Upper lobe of right lung (tissue), 1 donor: ENCODE measurements at regions not wholly inside any gene's neighbourhood (a gene's known extent, or its start where the extent isn't known, plus 50 kb on each side); places are given as distances from the start of the nearest gene placed in this dataset.

Source experiments
- ATAC-seq: fragments of 200-7000 bp; cut with Tn5 transposase; one replicate; pipeline ENCODE4 v1.9.1; 2020; ENCODE audit warnings: mild to moderate bottlenecking, moderate library complexity
- DNase-seq: peaks from one replicate; pipeline ENCODE4 v3.0.0-alpha.2; 2020
- H3K27ac ChIP-seq: fragments of 200-600 bp; one replicate; pipeline ENCODE4 v1.8.0; 2022
- H3K27me3 ChIP-seq: fragments of 200-600 bp; one replicate; pipeline ENCODE4 v1.8.0; 2022; ENCODE audit warnings: mild to moderate bottlenecking
- H3K36me3 ChIP-seq: fragments of 200-600 bp; one replicate; pipeline ENCODE4 v1.8.0; 2022
- H3K4me1 ChIP-seq: fragments of 200-600 bp; one replicate; pipeline ENCODE4 v1.8.0; 2022
- H3K4me3 ChIP-seq: fragments of 200-600 bp; one replicate; pipeline ENCODE4 v1.8.0; 2022; ENCODE audit warnings: mild to moderate bottlenecking
- H3K9me3 ChIP-seq: fragments of 200-600 bp; one replicate; pipeline ENCODE4 v1.8.0; 2022
- intact Hi-C: fragments of 100-400 bp; cut with DNase I; formaldehyde crosslinking; loops from one replicate; pipeline ENCODE4 v1.11.0; 2022
- TF ChIP-seq, protein P1 (sequence below): fragments of 200-600 bp; IDR thresholded peaks from one replicate; pipeline ENCODE4 v1.8.0; 2022; ENCODE audit warnings: antibody characterized with exemption
- donor health status: DM: no; HTN: yes; CAD: no; lungs with severe emphysema.

DNA sequence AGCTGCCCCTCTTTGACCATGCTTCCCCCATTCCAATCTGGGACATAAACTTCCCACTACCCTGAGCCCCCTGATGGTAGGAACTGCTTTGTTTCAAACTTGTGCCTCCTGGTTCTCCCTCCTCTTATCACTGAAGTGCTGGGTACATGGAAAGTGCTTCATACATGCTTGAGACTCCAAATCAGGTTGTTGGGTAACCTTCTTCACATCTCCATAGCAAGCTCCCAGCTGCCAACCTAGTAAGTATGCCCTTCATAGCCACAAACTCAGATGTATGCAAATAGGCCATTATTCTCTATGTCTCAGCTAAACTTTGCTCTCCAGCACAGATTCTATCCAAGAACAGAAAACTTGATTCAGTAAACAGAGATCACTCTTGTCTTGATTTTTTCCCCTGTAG, 310.6 kb upstream of the IRX3 start:
- intact Hi-C loops = no loop called here
- Histone ChIP-seq H3K27me3 (peaks cover 15% of the 10 kb centered on the region), H3K36me3 (no peaks in the 10 kb centered on the region), H3K27ac (no peak overlapping the region), H3K4me3 (no peak overlapping the region), H3K4me1 (no peaks in the 10 kb centered on the region), H3K9me3 (no peaks in the 10 kb centered on the region)
- ATAC-seq (peak; percentile 76), DNase-seq (no peak)
- TF ChIP-seq, protein P1, sequence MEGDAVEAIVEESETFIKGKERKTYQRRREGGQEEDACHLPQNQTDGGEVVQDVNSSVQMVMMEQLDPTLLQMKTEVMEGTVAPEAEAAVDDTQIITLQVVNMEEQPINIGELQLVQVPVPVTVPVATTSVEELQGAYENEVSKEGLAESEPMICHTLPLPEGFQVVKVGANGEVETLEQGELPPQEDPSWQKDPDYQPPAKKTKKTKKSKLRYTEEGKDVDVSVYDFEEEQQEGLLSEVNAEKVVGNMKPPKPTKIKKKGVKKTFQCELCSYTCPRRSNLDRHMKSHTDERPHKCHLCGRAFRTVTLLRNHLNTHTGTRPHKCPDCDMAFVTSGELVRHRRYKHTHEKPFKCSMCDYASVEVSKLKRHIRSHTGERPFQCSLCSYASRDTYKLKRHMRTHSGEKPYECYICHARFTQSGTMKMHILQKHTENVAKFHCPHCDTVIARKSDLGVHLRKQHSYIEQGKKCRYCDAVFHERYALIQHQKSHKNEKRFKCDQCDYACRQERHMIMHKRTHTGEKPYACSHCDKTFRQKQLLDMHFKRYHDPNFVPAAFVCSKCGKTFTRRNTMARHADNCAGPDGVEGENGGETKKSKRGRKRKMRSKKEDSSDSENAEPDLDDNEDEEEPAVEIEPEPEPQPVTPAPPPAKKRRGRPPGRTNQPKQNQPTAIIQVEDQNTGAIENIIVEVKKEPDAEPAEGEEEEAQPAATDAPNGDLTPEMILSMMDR = no peak

DNA sequence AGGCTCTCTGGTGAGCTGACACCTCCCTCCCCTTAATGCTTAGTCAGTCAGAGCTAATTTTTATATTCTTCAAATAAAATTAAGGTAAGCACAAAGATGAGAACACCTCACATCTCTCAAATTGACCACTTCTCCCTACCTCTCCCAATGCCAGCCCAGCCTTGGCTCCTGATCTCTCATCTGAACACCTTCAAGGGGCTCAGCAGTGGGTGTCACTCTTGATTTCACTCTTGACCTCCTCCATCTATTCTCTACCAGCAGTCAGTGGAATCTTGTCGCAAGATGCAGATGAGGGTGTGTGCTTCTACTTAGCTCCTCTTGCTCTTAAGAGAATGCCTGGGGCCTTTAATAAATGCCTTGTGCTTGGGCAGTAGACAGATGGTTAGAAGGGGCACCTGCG, 309.0 kb upstream of the IRX3 start:
- Histone ChIP-seq H3K27me3 (peaks cover 15% of the 10 kb centered on the region), H3K9me3 (no peaks in the 10 kb centered on the region), H3K36me3 (no peaks in the 10 kb centered on the region), H3K4me1 (no peaks in the 10 kb centered on the region), H3K4me3 (no peak overlapping the region), H3K27ac (no peak overlapping the region)
- TF ChIP-seq, protein P1 = no peak
- intact Hi-C loops = no loop called here
- no peak for DNase-seq
- ATAC-seq = no peak

DNA sequence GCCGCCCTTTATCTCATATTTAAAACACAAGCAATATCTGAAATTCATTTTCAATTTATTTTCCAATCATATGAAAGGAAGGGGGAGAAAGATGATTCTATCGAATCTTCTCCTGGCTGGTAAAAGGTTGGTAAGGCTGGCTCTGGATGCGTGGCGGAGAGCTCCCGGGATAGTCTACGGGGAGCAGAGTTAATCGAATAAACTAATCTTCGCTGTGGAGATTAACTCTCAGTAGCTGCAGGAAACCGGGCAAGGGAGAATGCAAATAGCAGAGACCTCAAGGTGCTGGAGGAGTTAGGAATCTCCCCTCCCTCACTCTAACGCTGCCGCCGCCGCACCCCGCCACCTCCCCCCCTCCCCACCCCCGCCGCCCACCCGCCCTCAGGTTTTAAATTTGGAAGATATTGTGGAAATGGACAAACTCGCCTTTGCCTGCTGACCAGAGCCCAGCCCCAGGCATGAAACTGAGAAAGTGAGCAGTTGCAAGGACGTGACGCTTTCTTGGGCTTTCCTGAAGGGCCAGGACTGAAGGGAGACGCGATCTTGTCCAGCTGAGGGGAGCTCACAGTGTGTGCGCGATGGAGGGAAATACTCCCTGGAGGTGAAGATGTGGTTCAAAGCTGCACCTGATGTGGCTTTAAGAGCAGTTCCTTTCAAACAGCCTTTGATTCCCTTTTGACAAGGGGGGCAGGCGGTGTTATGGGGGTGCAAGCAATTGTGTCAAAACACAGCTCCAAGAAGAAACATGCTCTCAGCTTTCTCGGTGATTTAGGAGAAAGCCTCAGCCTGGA, 308.2 kb upstream of the IRX3 start:
- intact Hi-C loops = no loop called here
- TF ChIP-seq, protein P1 = no peak
- H3K9me3 ChIP-seq = no peaks in the 10 kb centered on the region
- H3K4me1 ChIP-seq = no peaks in the 10 kb centered on the region
- DNase-seq (no peak), ATAC-seq (no peak)
- peaks cover 15% of the 10 kb centered on the region for H3K27me3 ChIP-seq
- H3K27ac ChIP-seq = no peak overlapping the region
- no peaks in the 10 kb centered on the region for H3K36me3 ChIP-seq
- H3K4me3 ChIP-seq = no peak overlapping the region

DNA sequence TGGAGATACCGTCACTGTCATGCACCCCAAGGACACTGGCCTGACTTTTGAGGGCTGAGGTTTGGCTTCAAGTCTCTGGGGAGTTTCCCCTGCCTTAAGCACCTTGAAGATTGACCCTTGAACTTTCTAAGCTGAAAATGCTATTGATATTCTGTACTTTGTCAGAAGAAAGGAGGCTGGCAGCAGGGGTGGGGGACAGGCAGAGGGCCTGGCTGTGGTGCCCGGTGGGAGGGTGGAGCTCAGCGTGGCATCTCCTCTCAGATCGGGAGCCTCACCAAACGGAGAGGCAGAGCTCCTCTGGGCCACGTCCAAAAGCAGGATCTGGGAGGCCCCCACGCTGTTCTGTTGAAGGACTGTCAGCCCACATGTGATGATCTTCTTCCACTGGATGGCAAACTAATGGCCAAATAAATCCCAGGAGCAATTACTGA, 305.2 kb upstream of the IRX3 start:
- no peak for ATAC-seq
- peaks cover 15% of the 10 kb centered on the region for H3K27me3 ChIP-seq
- H3K4me1 ChIP-seq = no peaks in the 10 kb centered on the region
- no peak for DNase-seq
- TF ChIP-seq, protein P1 = no peak
- no peak overlapping the region for H3K4me3 ChIP-seq
- H3K27ac ChIP-seq = no peak overlapping the region
- no peaks in the 10 kb centered on the region for H3K36me3 ChIP-seq
- intact Hi-C loops = no loop called here
- H3K9me3 ChIP-seq = no peaks in the 10 kb centered on the region

DNA sequence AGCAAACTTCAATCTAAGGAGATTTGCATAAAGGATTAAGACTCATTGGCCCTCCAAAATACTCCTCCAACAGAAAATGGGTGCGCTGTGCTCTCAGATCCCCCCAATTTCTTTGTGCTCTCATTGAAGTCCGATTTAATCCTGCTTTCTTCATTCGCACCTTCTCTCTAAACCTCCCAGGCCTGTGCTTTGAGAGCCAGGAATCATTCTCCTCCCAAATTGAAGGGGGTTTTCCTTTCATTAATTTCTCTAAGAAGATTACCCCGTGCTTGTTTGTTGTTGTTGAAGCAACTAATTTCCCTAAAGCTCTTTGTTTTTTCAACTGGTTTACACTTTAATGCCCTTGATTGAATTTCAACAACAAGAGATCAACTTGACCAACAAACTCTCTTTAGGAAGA, 304.2 kb upstream of the IRX3 start:
- intact Hi-C loops = no loop called here
- TF ChIP-seq, protein P1 = no peak
- Histone ChIP-seq H3K4me3 (no peak overlapping the region), H3K9me3 (no peaks in the 10 kb centered on the region), H3K27me3 (peaks cover 14% of the 10 kb centered on the region), H3K4me1 (no peaks in the 10 kb centered on the region), H3K36me3 (no peaks in the 10 kb centered on the region), H3K27ac (no peak overlapping the region)
- no peak for DNase-seq
- ATAC-seq = no peak
